IPS-18c (cell line): ENCODE measurements at regions not wholly inside any gene's neighbourhood (a gene's known extent, or its start where the extent isn't known, plus 50 kb on each side); places are given as distances from the start of the nearest gene placed in this dataset.

Experiments
- H3K4me3 ChIP-seq: 2 replicates; pipeline ENCODE4 v1.7.0; 2013; ENCODE audit warnings: low read depth, mild to moderate bottlenecking, low read length, moderate library complexity; ENCODE audit not compliant: insufficient read depth
- H3K9me3 ChIP-seq: one replicate; pipeline ENCODE4 v1.6.1; 2013; ENCODE audit warnings: mild to moderate bottlenecking, low read length, moderate library complexity; ENCODE audit not compliant: control insufficient read depth, insufficient read depth

GRCh38 chr18:33818145-33818544 is 240.1 kb downstream of the ASXL3 start:
- Histone ChIP-seq H3K4me3 (no peak overlapping the region), H3K9me3 (peaks cover 2% of the 10 kb centered on the region)

GRCh38 chr18:33817096-33817495 is 239.1 kb downstream of the ASXL3 start:
- Histone ChIP-seq H3K9me3 (peaks cover 2% of the 10 kb centered on the region), H3K4me3 (no peak overlapping the region)

- no peak overlapping the region for H3K4me3 ChIP-seq
- no peaks in the 10 kb centered on the region for H3K9me3 ChIP-seq
Measured at GRCh38 chr18:33814546-33814945, 236.5 kb downstream of the ASXL3 start.

DNA sequence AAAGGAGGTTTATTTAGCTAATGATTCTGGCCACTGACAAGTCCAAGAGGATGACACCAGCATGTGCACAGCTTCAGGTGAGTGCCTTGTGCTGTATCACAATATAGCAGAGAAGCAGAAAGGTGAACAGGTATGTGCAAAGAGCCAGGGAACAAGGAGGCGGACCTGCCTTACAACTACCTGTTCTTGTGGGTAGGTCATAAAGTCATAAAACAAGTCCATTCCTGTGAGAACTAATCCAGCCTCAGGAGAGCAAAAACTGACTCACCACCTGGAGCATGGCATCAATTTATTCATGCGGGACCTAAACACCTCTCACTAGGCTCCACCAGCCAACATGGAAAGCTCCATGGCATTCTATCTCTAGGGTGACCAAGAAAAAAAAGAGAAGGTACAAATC is 234.2 kb downstream of the ASXL3 start:
- H3K9me3 ChIP-seq, result no peaks in the 10 kb centered on the region

GRCh38 chr18:33805592-33805991 is 227.6 kb downstream of the ASXL3 start:
- no peaks in the 10 kb centered on the region for H3K9me3 ChIP-seq
- no peak overlapping the region for H3K4me3 ChIP-seq

More for the DNA sequence above, 234.2 kb downstream of the ASXL3 start:
- H3K4me3 ChIP-seq, result no peak overlapping the region

GRCh38 chr18:33804258-33804657 is 226.2 kb downstream of the ASXL3 start:
- Histone ChIP-seq H3K4me3 (no peak overlapping the region), H3K9me3 (no peaks in the 10 kb centered on the region)

DNA sequence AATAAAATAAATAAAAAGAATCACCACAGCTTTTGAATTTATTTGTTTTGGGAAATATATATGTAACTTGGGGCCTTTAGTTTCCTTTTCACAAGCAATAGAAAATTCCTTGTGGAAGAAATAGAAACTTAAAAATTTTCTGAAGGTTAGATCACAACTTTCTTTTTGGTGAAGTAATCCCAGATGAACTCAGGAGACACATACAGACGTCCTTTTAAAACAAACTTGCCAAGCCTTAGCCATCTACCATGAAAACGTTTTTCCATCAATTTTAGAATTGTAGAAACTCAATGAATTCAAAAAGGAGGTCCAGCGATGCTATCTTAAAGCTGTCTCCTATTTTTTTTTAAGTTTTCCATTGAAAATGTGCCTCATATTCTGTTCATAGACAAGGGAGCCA is 225.6 kb downstream of the ASXL3 start:
- no peaks in the 10 kb centered on the region for H3K9me3 ChIP-seq
- no peak overlapping the region for H3K4me3 ChIP-seq

DNA sequence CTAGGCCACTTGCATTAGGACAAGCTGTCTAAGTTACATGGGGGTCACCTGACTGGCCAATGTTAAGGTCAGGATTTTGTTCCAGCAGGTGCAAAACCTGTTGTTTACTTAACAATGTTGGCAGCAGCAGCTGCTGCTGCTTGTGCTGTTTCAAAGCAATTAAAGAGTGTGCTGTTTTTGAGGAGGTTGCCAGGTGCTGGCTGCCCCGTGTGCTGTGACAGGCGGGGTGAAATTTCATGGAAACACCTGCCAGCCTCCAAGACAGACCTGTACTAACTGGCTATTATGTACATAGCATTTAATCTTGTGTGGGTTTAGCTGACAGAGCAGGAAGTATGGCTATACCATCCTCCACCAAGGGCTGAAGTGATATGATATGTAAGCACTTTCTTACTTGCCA is 224.9 kb downstream of the ASXL3 start:
- Histone ChIP-seq H3K9me3 (no peaks in the 10 kb centered on the region), H3K4me3 (no peak overlapping the region)
